ENCODE measurements at regions not wholly inside any gene's neighbourhood (a gene's known extent, or its start where the extent isn't known, plus 50 kb on each side); places are given as distances from the start of the nearest gene placed in this dataset.

DNA sequence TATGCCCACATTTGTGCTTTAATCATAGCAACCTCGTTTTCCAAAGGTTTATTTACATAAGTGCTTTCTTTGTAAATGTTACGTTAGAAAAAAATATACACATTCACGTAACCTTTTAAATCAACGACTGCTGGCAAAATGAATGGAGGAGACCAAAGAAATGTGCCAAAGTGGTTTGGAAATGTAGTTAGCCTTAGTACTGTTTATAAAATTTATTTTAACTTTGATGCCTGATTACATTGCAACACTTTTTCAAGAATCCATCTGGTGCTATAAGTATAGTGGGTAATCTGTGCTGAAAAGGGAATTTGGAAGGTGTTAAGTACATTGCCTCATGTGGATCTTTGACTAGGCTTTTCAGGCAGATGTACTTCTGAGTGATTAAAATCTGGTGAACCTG, 108.9 kb downstream of the IFI44 start:
- no peak overlapping the region for H3K27ac Mint-ChIP-seq
- H3K9me3 Mint-ChIP-seq = peaks cover 11% of the 10 kb centered on the region
- H3K27me3 Mint-ChIP-seq = peaks cover 12% of the 10 kb centered on the region
- ATAC-seq (replicated peaks) = no peak
- no peak overlapping the region for H3K4me3 Mint-ChIP-seq
- H3K4me1 Mint-ChIP-seq = no peaks in the 10 kb centered on the region
- H3K36me3 Mint-ChIP-seq (ENCODE audit: low read depth) = no peaks in the 10 kb centered on the region

DNA sequence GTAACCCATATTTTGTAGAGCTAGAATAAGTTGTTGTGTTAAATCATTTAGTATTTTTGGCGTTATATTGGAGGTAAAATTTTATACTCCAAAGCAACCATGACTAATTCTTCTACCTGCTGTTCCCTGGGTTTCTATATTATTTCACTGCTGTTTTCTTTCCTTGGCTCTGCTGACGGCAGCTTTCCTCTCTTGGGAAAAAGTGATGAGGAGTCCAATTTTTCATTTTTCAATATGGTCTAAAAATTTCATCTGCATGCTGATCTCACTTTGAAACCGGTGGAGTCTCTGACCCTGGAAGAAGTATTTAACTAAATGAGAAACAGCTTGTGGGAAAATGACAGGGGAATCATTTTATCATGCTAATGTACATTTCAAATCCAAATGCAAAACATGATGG, 110.2 kb downstream of the IFI44 start:
- Mint-ChIP-seq H3K4me3 (no peak overlapping the region), H3K27me3 (peaks cover 9% of the 10 kb centered on the region), H3K4me1 (no peaks in the 10 kb centered on the region), H3K27ac (no peak overlapping the region), H3K9me3 (peaks cover 5% of the 10 kb centered on the region), H3K36me3 (ENCODE audit: low read depth) (no peaks in the 10 kb centered on the region)
- no peak for ATAC-seq (replicated peaks)

DNA sequence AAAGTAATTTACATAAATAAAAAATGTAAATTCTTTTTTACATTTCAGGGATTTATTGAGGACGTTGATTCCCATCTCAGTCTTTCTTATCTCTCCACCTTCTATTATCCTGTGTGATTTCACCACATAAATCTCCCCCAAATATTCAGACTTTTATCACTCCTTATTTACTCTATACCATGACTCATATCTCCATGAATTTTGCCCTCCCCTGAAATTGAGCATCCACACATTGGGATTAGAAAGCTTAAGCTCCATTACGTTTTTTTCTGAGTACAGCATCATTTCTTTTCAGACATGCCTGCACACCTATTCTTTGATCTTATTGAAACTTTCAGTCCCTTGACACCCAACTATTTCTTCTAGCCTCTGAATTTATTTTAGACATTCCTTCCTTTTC, 111.2 kb downstream of the IFI44 start:
- Mint-ChIP-seq H3K9me3 (peaks cover under 1% of the 10 kb centered on the region), H3K4me1 (no peaks in the 10 kb centered on the region), H3K27ac (no peak overlapping the region), H3K27me3 (peaks cover 6% of the 10 kb centered on the region), H3K4me3 (no peak overlapping the region), H3K36me3 (ENCODE audit: low read depth) (no peaks in the 10 kb centered on the region)
- ATAC-seq (replicated peaks) = no peak

DNA sequence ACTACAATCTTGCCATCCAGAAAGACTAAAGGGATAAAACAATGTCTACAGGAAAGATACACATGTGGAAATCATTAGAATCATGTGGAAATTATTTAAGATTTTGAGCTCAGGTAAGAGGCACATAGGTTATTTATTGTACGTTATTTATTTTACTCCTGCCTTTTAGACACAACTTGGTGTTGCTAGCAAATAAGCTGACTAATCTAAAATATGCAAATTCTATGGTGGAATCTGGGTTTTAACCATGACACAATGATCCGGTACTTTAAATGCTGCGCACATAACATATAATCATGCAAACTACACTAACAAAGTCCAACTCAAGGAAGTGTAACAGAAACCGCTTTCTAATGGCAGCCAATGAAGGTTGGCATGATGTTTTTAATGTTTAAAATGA, 112.5 kb downstream of the IFI44 start:
- no peaks in the 10 kb centered on the region for H3K36me3 Mint-ChIP-seq (ENCODE audit: low read depth)
- no peak for ATAC-seq (replicated peaks)

DNA sequence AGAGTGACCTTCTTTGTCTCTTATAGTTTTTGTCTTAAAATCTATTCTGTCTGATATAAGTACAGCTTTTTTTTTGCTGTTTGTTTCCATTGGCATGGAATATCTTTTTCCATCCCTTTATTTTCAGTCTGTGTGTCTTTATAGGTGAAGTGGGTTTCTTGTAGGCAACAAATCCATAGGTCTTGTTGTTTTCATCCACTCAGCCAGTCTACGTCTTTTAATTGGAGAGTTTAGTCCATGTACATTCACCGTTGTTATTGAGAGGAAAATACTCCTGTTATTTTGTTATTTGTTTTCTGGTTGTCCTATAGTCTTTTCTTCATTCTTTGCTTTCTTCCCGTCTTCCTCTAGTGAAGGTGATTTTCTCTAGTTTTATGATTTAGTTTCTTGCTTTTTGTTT, 115.9 kb downstream of the IFI44 start:
- no peak overlapping the region for H3K4me3 Mint-ChIP-seq
- ATAC-seq (replicated peaks) = no peak
- peaks cover 9% of the 10 kb centered on the region for H3K27me3 Mint-ChIP-seq
- H3K4me1 Mint-ChIP-seq = no peaks in the 10 kb centered on the region
- H3K27ac Mint-ChIP-seq = no peak overlapping the region
- no peaks in the 10 kb centered on the region for H3K9me3 Mint-ChIP-seq
- H3K36me3 Mint-ChIP-seq (ENCODE audit: low read depth) = no peaks in the 10 kb centered on the region

More for the DNA sequence above, 112.5 kb downstream of the IFI44 start:
- Mint-ChIP-seq H3K27ac (no peak overlapping the region), H3K9me3 (no peaks in the 10 kb centered on the region), H3K27me3 (peaks cover 6% of the 10 kb centered on the region), H3K4me1 (no peaks in the 10 kb centered on the region), H3K4me3 (no peak overlapping the region)

DNA sequence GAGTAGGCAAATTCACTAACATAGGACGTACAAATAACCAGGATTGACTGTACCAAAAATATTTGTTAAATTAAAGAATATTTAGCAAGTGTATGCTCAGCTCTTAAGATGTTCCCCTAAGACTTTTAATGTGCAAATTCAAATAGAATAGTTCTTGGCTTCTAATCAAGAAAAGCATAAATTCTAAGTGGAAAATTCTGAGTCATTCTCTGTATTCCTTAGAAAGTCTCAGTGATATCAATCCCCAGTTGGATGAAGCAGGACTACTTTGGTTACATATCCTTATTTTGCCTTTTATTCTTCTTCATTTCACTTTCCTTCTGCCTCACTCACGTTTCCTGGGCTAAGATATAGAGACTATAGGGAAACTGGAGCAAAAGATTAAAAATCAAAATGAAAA, 130.2 kb downstream of the IFI44 start:
- no peaks in the 10 kb centered on the region for H3K36me3 Mint-ChIP-seq (ENCODE audit: low read depth)
- no peak for ATAC-seq (replicated peaks)

DNA sequence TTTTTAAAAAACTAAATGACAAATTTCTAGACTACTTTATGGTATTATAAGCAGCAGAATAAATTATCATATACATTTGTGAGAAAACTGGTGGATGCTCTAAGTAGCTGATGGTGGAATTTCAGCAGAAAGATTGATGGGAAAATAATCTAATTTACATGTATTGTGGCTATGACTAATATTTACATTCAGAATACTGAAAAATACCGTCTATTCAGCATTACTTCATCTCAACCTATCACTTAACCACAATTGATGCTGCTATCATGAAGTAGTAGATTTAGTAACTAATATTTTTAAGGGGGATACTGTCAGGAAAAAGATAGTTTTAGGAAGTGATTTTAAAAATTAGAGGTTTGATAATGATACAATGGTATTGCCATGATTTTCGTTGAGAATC, 137.9 kb downstream of the IFI44 start:
- Mint-ChIP-seq H3K36me3 (ENCODE audit: low read depth) (no peaks in the 10 kb centered on the region), H3K27ac (no peak overlapping the region), H3K27me3 (peaks cover 3% of the 10 kb centered on the region), H3K4me3 (no peak overlapping the region), H3K9me3 (peaks cover 6% of the 10 kb centered on the region), H3K4me1 (no peaks in the 10 kb centered on the region)
- ATAC-seq (replicated peaks) = no peak

More for the DNA sequence above, 130.2 kb downstream of the IFI44 start:
- H3K4me1 Mint-ChIP-seq = no peaks in the 10 kb centered on the region
- no peak overlapping the region for H3K4me3 Mint-ChIP-seq
- H3K27me3 Mint-ChIP-seq = peaks cover 16% of the 10 kb centered on the region
- H3K27ac Mint-ChIP-seq = no peak overlapping the region
- no peaks in the 10 kb centered on the region for H3K9me3 Mint-ChIP-seq

DNA sequence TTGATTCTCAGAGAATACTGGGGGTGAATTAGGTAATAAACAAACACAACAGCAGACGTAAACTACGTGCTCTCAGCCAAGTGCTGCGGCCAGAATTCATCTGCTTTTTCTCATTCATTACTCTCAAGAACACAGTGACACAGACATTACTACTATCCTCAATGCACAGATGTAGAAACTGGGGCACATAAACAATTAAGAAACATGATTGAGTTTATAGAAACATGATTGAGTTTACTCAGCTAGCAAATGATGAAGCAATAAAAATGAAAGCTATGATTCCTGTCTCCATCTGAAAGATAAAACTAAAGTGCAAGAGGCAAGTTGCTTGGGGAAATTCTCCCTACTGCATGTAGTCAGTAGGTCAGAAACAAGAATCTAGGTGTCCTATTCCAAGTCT, 140.5 kb downstream of the IFI44 start:
- H3K36me3 Mint-ChIP-seq (ENCODE audit: low read depth) = no peaks in the 10 kb centered on the region
- H3K4me3 Mint-ChIP-seq = no peak overlapping the region
- H3K4me1 Mint-ChIP-seq = no peaks in the 10 kb centered on the region
- peaks cover 6% of the 10 kb centered on the region for H3K9me3 Mint-ChIP-seq
- H3K27ac Mint-ChIP-seq = no peak overlapping the region
- ATAC-seq (replicated peaks) = no peak
- no peaks in the 10 kb centered on the region for H3K27me3 Mint-ChIP-seq

DNA sequence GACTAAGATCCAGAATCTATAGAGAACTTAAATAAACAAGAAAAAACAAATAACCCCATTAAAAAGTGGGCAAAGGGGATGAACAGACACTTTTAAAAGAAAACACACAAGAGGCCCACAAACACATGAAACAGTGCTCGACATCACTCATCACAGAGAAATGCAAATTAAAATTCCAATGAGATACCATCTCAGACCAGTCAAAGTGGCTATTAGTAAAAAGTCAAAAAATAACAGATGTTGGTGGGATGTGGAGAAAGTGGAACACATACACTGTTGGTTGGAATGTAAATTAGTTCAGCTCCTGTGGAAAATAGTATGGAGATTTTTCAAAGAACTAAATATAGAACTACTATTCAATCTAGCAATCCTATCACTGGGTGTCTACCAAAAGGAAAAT, 143.1 kb downstream of the IFI44 start:
- H3K9me3 Mint-ChIP-seq = peaks cover 6% of the 10 kb centered on the region
- H3K36me3 Mint-ChIP-seq (ENCODE audit: low read depth) = no peaks in the 10 kb centered on the region
- no peak overlapping the region for H3K4me3 Mint-ChIP-seq
- no peak for ATAC-seq (replicated peaks)
- H3K27me3 Mint-ChIP-seq = no peaks in the 10 kb centered on the region
- H3K27ac Mint-ChIP-seq = no peak overlapping the region
- H3K4me1 Mint-ChIP-seq = no peaks in the 10 kb centered on the region

DNA sequence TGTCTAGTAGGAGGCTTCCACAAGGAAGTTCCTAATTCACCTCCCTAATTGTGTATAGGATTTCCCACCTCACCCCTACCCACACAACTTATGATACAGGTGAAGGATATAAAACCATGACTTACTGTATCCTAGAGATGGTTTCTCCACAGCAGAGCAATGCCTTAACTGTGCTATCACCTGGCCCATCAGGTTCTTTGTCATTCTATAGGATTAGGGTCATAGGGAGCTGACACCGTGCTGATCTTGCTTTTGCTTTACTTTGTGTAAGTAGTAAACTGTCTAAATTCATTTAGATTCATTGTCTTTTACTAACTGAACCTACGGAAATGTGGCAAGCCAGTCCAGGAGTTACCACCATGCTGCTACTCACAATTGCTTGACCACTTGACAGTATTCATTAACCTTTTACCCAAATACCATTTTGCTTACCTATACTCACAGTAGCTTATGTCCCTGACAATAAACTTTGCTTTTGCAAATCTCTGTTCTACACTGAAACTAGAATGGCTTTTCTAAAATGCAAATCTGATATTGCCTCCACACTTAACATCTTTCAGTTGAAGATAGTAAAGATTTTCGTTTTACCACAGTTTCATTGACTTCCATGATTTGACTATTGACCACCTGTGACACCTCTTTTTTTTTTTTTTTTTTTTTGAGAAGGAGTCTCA, 147.6 kb downstream of the IFI44 start:
- Mint-ChIP-seq H3K4me3 (no peak overlapping the region), H3K27ac (no peak overlapping the region), H3K9me3 (no peaks in the 10 kb centered on the region), H3K27me3 (no peaks in the 10 kb centered on the region), H3K36me3 (ENCODE audit: low read depth) (no peaks in the 10 kb centered on the region), H3K4me1 (no peaks in the 10 kb centered on the region)
- ATAC-seq (replicated peaks) = no peak

DNA sequence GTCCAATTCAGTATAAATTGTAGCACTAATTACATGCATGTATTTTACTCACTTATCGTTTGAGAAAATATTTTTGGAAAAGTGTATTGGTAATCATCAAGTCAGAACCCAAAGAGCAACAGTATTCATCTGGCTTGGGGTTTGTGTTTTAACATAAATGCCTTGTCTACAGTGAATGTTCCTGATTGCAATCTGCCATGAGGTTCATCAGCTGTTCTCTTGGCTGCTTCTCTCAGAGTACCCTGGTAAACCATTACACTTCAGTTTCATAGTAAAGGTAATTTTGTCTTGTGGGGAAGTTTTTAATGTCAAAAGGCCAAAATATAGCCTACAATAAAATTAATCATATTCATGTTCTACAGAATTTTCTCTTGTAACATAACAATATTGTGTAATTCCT, 150.3 kb downstream of the IFI44 start:
- no peak overlapping the region for H3K27ac Mint-ChIP-seq
- no peaks in the 10 kb centered on the region for H3K27me3 Mint-ChIP-seq
- no peaks in the 10 kb centered on the region for H3K4me1 Mint-ChIP-seq
- no peaks in the 10 kb centered on the region for H3K36me3 Mint-ChIP-seq (ENCODE audit: low read depth)
- no peak overlapping the region for H3K4me3 Mint-ChIP-seq
- no peak for ATAC-seq (replicated peaks)
- no peaks in the 10 kb centered on the region for H3K9me3 Mint-ChIP-seq

DNA sequence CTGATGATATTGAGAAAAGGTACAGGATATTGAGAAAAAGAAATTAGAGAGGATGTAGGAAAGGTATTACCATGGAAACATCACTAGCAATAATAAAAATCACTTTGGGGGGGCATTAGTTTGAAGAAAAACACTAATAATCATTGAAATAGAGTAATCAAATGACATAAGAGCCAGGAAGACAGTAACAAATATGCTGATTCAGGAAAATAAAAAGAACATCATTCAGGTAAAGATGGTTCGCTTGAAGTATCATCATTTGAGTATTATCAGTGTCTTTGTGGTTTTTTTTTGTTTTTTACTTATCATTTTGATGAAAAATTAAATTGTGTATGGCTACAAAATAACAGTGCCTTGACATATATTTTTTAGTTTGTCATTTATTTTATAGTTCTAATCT, 164.5 kb downstream of the IFI44 start:
- Mint-ChIP-seq H3K27ac (no peak overlapping the region), H3K9me3 (no peaks in the 10 kb centered on the region), H3K4me1 (no peaks in the 10 kb centered on the region), H3K27me3 (peaks cover 3% of the 10 kb centered on the region), H3K4me3 (no peak overlapping the region), H3K36me3 (ENCODE audit: low read depth) (no peaks in the 10 kb centered on the region)
- no peak for ATAC-seq (replicated peaks)

DNA sequence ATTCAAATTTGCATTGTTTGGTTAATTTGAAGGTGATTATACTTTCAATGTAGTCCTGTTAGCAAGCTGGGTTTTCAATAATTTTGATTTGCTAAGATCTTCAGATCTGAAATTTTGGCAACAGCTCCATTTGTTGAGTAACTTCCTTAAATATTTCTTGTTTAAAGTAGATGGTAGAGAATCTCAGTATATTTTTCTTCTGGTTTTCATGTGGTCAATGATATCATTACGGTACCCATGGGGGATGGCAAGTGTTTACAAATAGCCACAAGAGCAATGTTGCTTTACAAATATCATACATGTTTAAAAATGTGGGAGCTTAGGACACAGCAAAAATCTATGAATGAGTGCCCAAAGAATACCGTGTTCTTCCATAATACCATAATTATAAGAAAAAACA, 175.9 kb downstream of the IFI44 start:
- no peaks in the 10 kb centered on the region for H3K9me3 Mint-ChIP-seq
- no peak for ATAC-seq (replicated peaks)
- H3K36me3 Mint-ChIP-seq (ENCODE audit: low read depth) = no peaks in the 10 kb centered on the region
- no peaks in the 10 kb centered on the region for H3K27me3 Mint-ChIP-seq
- no peaks in the 10 kb centered on the region for H3K4me1 Mint-ChIP-seq
- no peak overlapping the region for H3K4me3 Mint-ChIP-seq
- no peak overlapping the region for H3K27ac Mint-ChIP-seq

DNA sequence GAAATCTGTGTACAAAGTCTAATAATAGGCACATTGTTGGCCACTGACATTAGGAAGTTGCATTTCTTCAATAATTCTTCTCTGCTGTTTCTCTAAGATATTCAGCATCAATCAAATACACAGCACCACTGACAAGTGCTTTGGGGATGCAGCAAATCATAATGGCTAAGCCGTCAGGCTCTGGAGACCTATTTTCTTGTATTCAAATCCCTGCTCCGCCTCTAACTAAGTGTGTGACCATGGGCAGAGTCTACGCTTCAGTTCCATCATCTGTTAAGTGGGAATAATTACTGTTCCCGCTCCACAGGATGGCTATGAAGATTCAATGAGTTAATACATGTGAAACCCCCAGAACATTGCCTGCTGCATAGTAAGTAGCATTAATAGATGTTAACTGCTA, 176.9 kb downstream of the ADGRL4 start:
- ATAC-seq (replicated peaks) = no peak
- H3K4me3 Mint-ChIP-seq = no peak overlapping the region
- no peaks in the 10 kb centered on the region for H3K36me3 Mint-ChIP-seq (ENCODE audit: low read depth)

DNA sequence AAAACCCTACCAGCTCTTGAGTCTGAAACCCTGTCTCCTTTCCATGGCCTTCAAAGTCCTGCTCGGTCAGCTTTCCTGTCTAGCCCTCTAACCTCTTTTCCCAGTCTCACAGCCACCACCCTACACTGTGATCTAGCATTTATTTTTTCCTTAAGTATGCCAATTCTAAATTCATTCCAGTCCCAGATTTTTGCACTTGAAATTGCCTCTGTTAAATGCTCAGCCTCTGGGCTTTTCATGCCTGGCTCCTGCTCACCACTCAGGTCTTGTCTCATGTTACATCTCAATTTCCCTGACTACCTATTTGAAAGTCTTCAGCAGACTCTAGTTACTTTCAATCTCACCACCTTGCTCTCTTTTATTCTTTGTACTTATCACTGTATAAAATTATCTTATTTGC, 176.2 kb downstream of the ADGRL4 start:
- ATAC-seq (replicated peaks) = no peak
- no peaks in the 10 kb centered on the region for H3K27me3 Mint-ChIP-seq
- H3K9me3 Mint-ChIP-seq = no peaks in the 10 kb centered on the region
- H3K4me1 Mint-ChIP-seq = no peaks in the 10 kb centered on the region
- H3K4me3 Mint-ChIP-seq = no peak overlapping the region
- H3K27ac Mint-ChIP-seq = no peak overlapping the region
- no peaks in the 10 kb centered on the region for H3K36me3 Mint-ChIP-seq (ENCODE audit: low read depth)

More for the DNA sequence above, 176.9 kb downstream of the ADGRL4 start:
- Mint-ChIP-seq H3K9me3 (no peaks in the 10 kb centered on the region), H3K4me1 (no peaks in the 10 kb centered on the region), H3K27ac (no peak overlapping the region), H3K27me3 (no peaks in the 10 kb centered on the region)
